WTC11 (cell line): ENCODE measurements at regions not wholly inside any gene's neighbourhood (a gene's known extent, or its start where the extent isn't known, plus 50 kb on each side); places are given as distances from the start of the nearest gene placed in this dataset.

Experiments
- ATAC-seq: fragments of 200-7000 bp; cut with Tn5 transposase; 2 replicates; pipeline ENCODE4 v1.10.0; 2021; ENCODE audit warnings: mild to moderate bottlenecking, moderate library complexity
- CTCF ChIA-PET: fragments of 300-600 bp; sonication (Branson Sonifier 250); formaldehyde crosslinking; loops from one replicate; lab custom pipeline; 2021; ENCODE audit warnings: antibody characterized with exemption; lab: Charles Lee
- POLR2A ChIA-PET: fragments of 350-600 bp; sonication (Branson Sonifier 250); formaldehyde crosslinking; loops from one replicate; lab custom pipeline; 2021; ENCODE audit warnings: antibody characterized with exemption; lab: Charles Lee
- DNase-seq: peaks from one replicate; pipeline ENCODE4 v3.0.0; 2021; ENCODE audit warnings: low spot score
- H3K27ac Mint-ChIP-seq: 2 replicates; pipeline ENCODE4 v1.8.0; 2021; ENCODE audit warnings: mixed read lengths
- H3K27me3 Mint-ChIP-seq: 2 replicates; pipeline ENCODE4 v1.8.0; 2021; ENCODE audit warnings: low read depth, mild to moderate bottlenecking, moderate library complexity, mixed read lengths
- H3K36me3 Mint-ChIP-seq: 2 replicates; pipeline ENCODE4 v1.8.0; 2021; ENCODE audit warnings: mixed read lengths
- H3K4me1 Mint-ChIP-seq: 2 replicates; pipeline ENCODE4 v1.8.0; 2022; ENCODE audit warnings: mixed read lengths
- H3K4me3 Mint-ChIP-seq: 2 replicates; pipeline ENCODE4 v1.8.0; 2021; ENCODE audit warnings: mild to moderate bottlenecking, moderate library complexity, mixed read lengths
- H3K9me3 Mint-ChIP-seq: 2 replicates; pipeline ENCODE4 v1.8.0; 2021; ENCODE audit warnings: mixed read lengths
- CTCF ChIP-seq: fragments of 200-600 bp; IDR thresholded peaks from 2 replicates; pipeline ENCODE4 v1.8.0; 2022; ENCODE audit warnings: antibody characterized with exemption
- ELF4 ChIP-seq: sonication (generic); formaldehyde crosslinking; IDR thresholded peaks from 2 replicates; pipeline ENCODE4 v1.8.1; 2022; ENCODE audit warnings: low read depth, mild to moderate bottlenecking, moderate library complexity, missing genetic modification reagents
- ESRRA ChIP-seq: sonication (generic); formaldehyde crosslinking; IDR thresholded peaks from 2 replicates; pipeline ENCODE4 v1.8.1; 2022; ENCODE audit warnings: mild to moderate bottlenecking, missing genetic modification reagents, borderline replicate concordance
- FOXP1 ChIP-seq: sonication (generic); formaldehyde crosslinking; IDR thresholded peaks from 2 replicates; pipeline ENCODE4 v1.8.0; 2022; ENCODE audit warnings: missing genetic modification reagents, mild to moderate bottlenecking, moderate library complexity, borderline replicate concordance
- NFYB ChIP-seq: sonication (generic); formaldehyde crosslinking; conservative IDR thresholded peaks from 2 replicates; pipeline ENCODE4 v1.8.0; 2022; ENCODE audit warnings: low read depth, missing genetic modification reagents
- NR2C2 ChIP-seq: sonication (generic); formaldehyde crosslinking; IDR thresholded peaks from 2 replicates; pipeline ENCODE4 v1.8.0; 2022; ENCODE audit warnings: mild to moderate bottlenecking, missing genetic modification reagents
- SMAD3 ChIP-seq: sonication (generic); formaldehyde crosslinking; IDR thresholded peaks from 2 replicates; pipeline ENCODE4 v1.8.0; 2022; ENCODE audit warnings: missing genetic modification reagents, mild to moderate bottlenecking, borderline replicate concordance
- SMAD4 ChIP-seq: sonication (generic); formaldehyde crosslinking; IDR thresholded peaks from 2 replicates; pipeline ENCODE4 v1.8.0; 2022; ENCODE audit warnings: mild to moderate bottlenecking, missing genetic modification reagents
- SP1 ChIP-seq: sonication (generic); formaldehyde crosslinking; conservative IDR thresholded peaks from 2 replicates; pipeline ENCODE4 v1.8.1; 2022; ENCODE audit warnings: missing genetic modification reagents
- TP53 ChIP-seq: sonication (generic); formaldehyde crosslinking; IDR thresholded peaks from 2 replicates; pipeline ENCODE4 v1.8.1; 2023; ENCODE audit warnings: mild to moderate bottlenecking, missing genetic modification reagents
- ZBTB43 ChIP-seq: sonication (generic); formaldehyde crosslinking; IDR thresholded peaks from 2 replicates; pipeline ENCODE4 v1.8.1; 2023; ENCODE audit warnings: mild to moderate bottlenecking, missing genetic modification reagents
- ZMAT4 ChIP-seq: fragments of 250-450 bp; sonication (Bioruptor Pico); IDR thresholded peaks from 2 replicates; pipeline ENCODE4 v1.9.0; 2021; ENCODE audit warnings: mild to moderate bottlenecking
- ZNF232 ChIP-seq: sonication (generic); formaldehyde crosslinking; IDR thresholded peaks from 2 replicates; pipeline ENCODE4 v1.8.0; 2022; ENCODE audit warnings: mild to moderate bottlenecking, missing genetic modification reagents
- ZNF416 ChIP-seq: fragments of 250-450 bp; sonication (Bioruptor Pico); IDR thresholded peaks from 2 replicates; pipeline ENCODE4 v1.9.0; 2021; ENCODE audit warnings: mild to moderate bottlenecking, inconsistent platforms
- ZNF423 ChIP-seq: fragments of 250-450 bp; sonication (Bioruptor Pico); IDR thresholded peaks from 2 replicates; pipeline ENCODE4 v2.1.2; 2022; ENCODE audit warnings: mild to moderate bottlenecking, moderate library complexity
- ZNF425 ChIP-seq: fragments of 250-450 bp; sonication (Bioruptor Pico); conservative IDR thresholded peaks from 2 replicates; pipeline ENCODE4 v1.9.0; 2021; ENCODE audit warnings: mild to moderate bottlenecking
- TF ChIP-seq, protein P1 (sequence below): fragments of 250-450 bp; sonication (Bioruptor Pico); IDR thresholded peaks from 2 replicates; pipeline ENCODE4 v1.8.0; 2021; ENCODE audit warnings: mild to moderate bottlenecking
- TF ChIP-seq, protein P2 (sequence below): sonication (generic); formaldehyde crosslinking; IDR thresholded peaks from 2 replicates; pipeline ENCODE4 v1.8.0; 2023; ENCODE audit warnings: missing genetic modification reagents, mild to moderate bottlenecking, borderline replicate concordance
- TF ChIP-seq, protein P3 (sequence below): sonication (generic); formaldehyde crosslinking; IDR thresholded peaks from 2 replicates; pipeline ENCODE4 v1.8.0; 2022; ENCODE audit warnings: mild to moderate bottlenecking, missing genetic modification reagents
- TF ChIP-seq, protein P4 (sequence below): sonication (generic); formaldehyde crosslinking; IDR thresholded peaks from 2 replicates; pipeline ENCODE4 v1.8.0; 2022; ENCODE audit warnings: mild to moderate bottlenecking, missing genetic modification reagents

GRCh38 chr5:175813943-175814630 lies 57.3 kb upstream of the CPLX2 start (continued):
- TF ChIP-seq, protein P1, sequence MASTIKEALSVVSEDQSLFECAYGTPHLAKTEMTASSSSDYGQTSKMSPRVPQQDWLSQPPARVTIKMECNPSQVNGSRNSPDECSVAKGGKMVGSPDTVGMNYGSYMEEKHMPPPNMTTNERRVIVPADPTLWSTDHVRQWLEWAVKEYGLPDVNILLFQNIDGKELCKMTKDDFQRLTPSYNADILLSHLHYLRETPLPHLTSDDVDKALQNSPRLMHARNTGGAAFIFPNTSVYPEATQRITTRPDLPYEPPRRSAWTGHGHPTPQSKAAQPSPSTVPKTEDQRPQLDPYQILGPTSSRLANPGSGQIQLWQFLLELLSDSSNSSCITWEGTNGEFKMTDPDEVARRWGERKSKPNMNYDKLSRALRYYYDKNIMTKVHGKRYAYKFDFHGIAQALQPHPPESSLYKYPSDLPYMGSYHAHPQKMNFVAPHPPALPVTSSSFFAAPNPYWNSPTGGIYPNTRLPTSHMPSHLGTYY, result no peak
- TF ChIP-seq FOXP1, result no peak

- CTCF ChIA-PET, result interaction anchor here (0.8 to 0.9 kb wide), 2 partner anchors 16 to 85 kb away, joined by 4 to 7 read pairs; no protein-coding TSS in a partner anchor
- no peak for ATAC-seq
- DNase-seq, result no peak
- no peaks in the 10 kb centered on the region for H3K9me3 Mint-ChIP-seq
- H3K4me3 Mint-ChIP-seq, result no peak overlapping the region
- H3K27ac Mint-ChIP-seq, result no peak overlapping the region
- H3K36me3 Mint-ChIP-seq, result no peaks in the 10 kb centered on the region
- POLR2A ChIA-PET, result no interaction called here
- TF ChIP-seq CTCF (no peak), ESRRA (no peak), ZNF416 (no peak), TP53 (CRISPR knock-in tag) (no peak), SMAD3 (CRISPR knock-in tag) (no peak), ELF4 (CRISPR knock-in tag) (no peak), ZNF423 (no peak), ZNF232 (CRISPR knock-in tag) (no peak), SMAD4 (CRISPR knock-in tag) (no peak), NFYB (CRISPR knock-in tag) (no peak), ZBTB43 (CRISPR knock-in tag) (no peak), ZNF425 (no peak), ZMAT4 (CRISPR knock-in tag) (no peak), SP1 (CRISPR knock-in tag) (no peak), NR2C2 (CRISPR knock-in tag) (no peak)
- TF ChIP-seq, protein P2, sequence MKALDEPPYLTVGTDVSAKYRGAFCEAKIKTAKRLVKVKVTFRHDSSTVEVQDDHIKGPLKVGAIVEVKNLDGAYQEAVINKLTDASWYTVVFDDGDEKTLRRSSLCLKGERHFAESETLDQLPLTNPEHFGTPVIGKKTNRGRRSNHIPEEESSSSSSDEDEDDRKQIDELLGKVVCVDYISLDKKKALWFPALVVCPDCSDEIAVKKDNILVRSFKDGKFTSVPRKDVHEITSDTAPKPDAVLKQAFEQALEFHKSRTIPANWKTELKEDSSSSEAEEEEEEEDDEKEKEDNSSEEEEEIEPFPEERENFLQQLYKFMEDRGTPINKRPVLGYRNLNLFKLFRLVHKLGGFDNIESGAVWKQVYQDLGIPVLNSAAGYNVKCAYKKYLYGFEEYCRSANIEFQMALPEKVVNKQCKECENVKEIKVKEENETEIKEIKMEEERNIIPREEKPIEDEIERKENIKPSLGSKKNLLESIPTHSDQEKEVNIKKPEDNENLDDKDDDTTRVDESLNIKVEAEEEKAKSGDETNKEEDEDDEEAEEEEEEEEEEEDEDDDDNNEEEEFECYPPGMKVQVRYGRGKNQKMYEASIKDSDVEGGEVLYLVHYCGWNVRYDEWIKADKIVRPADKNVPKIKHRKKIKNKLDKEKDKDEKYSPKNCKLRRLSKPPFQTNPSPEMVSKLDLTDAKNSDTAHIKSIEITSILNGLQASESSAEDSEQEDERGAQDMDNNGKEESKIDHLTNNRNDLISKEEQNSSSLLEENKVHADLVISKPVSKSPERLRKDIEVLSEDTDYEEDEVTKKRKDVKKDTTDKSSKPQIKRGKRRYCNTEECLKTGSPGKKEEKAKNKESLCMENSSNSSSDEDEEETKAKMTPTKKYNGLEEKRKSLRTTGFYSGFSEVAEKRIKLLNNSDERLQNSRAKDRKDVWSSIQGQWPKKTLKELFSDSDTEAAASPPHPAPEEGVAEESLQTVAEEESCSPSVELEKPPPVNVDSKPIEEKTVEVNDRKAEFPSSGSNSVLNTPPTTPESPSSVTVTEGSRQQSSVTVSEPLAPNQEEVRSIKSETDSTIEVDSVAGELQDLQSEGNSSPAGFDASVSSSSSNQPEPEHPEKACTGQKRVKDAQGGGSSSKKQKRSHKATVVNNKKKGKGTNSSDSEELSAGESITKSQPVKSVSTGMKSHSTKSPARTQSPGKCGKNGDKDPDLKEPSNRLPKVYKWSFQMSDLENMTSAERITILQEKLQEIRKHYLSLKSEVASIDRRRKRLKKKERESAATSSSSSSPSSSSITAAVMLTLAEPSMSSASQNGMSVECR (CRISPR knock-in tag), result no peak
- TF ChIP-seq, protein P3, sequence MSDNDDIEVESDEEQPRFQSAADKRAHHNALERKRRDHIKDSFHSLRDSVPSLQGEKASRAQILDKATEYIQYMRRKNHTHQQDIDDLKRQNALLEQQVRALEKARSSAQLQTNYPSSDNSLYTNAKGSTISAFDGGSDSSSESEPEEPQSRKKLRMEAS (CRISPR knock-in tag), result no peak
- TF ChIP-seq, protein P4, sequence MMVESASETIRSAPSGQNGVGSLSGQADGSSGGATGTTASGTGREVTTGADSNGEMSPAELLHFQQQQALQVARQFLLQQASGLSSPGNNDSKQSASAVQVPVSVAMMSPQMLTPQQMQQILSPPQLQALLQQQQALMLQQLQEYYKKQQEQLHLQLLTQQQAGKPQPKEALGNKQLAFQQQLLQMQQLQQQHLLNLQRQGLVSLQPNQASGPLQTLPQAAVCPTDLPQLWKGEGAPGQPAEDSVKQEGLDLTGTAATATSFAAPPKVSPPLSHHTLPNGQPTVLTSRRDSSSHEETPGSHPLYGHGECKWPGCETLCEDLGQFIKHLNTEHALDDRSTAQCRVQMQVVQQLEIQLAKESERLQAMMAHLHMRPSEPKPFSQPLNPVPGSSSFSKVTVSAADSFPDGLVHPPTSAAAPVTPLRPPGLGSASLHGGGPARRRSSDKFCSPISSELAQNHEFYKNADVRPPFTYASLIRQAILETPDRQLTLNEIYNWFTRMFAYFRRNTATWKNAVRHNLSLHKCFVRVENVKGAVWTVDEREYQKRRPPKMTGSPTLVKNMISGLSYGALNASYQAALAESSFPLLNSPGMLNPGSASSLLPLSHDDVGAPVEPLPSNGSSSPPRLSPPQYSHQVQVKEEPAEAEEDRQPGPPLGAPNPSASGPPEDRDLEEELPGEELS (CRISPR knock-in tag), result no peak
- TF ChIP-seq, all 79 proteins: peak for 0
- H3K4me1 Mint-ChIP-seq, result peaks cover 13% of the 10 kb centered on the region
- H3K27me3 Mint-ChIP-seq, result no peaks in the 10 kb centered on the region
Measured at GRCh38 chr5:175814691-175815090, 56.7 kb upstream of the CPLX2 start.
